H7 (cell line): ENCODE measurements at regions not wholly inside any gene's neighbourhood (a gene's known extent, or its start where the extent isn't known, plus 50 kb on each side); places are given as distances from the start of the nearest gene placed in this dataset.
"Not testable (repeated sequence)": the region's sequence is repeated elsewhere in the genome, so short reads cannot be mapped to it uniquely, and the experiment has no call there.

Experiments
- DNase-seq: peaks from one replicate; pipeline ENCODE4 v3.0.0; 2012
- H3K27me3 ChIP-seq: 2 replicates; pipeline ENCODE4 v1.6.0; 2011; ENCODE audit warnings: mild to moderate bottlenecking, low read length; ENCODE audit not compliant: control insufficient read depth, insufficient read depth
- H3K36me3 ChIP-seq: replicated peaks from 2 replicates; pipeline ENCODE4 v1.5.1; 2011; ENCODE audit warnings: low read length; ENCODE audit not compliant: control insufficient read depth, insufficient read depth
- H3K4me3 ChIP-seq: 2 replicates; pipeline ENCODE4 v1.5.1; 2011; ENCODE audit warnings: low read depth, mild to moderate bottlenecking, control low read depth, low read length, moderate library complexity; ENCODE audit not compliant: insufficient read depth

DNA sequence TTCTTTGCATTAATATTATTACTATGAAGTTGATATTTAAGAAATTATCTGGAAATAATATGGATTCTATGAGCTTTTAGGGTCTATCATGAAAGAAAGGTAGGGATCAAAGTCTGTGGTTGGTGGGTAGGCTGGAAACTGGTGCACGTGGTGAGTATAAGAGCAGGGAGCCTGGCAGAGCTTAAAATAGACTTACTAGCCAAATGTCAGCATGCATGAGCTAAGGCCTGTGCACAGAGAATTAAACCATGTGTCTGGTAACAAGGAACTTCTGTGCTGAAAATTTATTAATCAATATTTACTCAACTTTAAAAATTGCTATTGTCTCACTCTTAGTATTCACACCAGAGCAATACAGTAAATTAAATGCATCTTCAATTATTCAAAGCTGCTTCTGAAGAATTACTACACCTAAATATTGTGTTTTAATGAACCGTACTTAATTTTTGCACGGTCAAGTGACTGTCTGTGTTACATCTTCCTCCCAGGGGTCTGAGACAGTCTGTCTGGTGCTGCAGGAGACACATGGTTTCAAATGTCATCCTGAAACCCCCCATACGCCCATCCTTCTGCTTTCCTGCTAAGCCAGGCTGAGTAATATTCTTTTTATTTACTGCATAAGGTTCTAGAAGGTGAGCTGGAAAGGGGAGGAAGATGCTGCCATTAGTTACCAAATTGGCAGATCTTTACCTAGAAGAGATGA is 161.0 kb upstream of the NLRP1 start:
- no peak overlapping the region for H3K4me3 ChIP-seq

DNA sequence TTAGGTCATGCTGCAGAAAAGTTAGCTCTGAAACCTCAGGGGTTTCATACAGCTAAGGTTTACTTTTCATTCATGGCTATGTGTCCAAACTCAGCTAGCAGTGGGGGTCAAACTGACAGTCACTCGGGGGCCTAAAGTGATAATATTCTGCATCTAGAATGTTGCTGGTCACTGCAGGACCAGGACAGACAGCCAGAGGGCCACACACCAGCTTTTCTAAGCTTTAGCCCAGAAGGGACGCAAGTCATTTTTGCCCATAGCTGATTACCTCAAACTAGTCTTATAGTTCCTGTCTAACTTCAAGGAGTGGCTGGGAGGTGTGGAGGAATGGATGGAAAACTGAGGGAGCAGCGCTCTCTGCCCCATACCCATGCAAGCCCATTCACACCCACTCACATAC is 163.0 kb upstream of the NLRP1 start:
- Histone ChIP-seq H3K36me3 (no peaks in the 10 kb centered on the region), H3K4me3 (no peak overlapping the region), H3K27me3 (no peaks in the 10 kb centered on the region)
- DNase-seq = no peak

More for the DNA sequence above, 161.0 kb upstream of the NLRP1 start:
- no peaks in the 10 kb centered on the region for H3K36me3 ChIP-seq
- H3K27me3 ChIP-seq = no peaks in the 10 kb centered on the region
- no peak for DNase-seq

DNA sequence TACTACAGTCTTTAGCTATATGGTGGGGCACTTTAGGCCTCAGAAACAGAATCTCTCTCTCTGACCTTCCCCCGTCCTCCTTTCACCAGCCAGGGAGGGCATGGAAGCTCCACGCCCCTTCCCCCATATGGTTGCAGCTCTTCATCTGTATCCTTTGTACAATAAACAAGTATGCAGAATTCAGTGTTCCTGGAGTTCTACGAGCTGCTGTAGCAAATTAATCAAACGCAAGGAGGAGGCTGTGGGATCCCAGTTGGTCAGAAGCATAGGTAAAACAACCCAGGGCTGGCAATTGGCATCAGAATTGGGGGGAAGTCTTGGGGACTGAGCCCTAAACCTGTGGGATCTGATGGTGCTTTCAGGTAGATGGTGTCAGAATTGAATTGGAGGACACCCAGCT is 163.7 kb upstream of the NLRP1 start:
- no peak for DNase-seq
- Histone ChIP-seq H3K36me3 (no peaks in the 10 kb centered on the region), H3K27me3 (no peaks in the 10 kb centered on the region), H3K4me3 (no peak overlapping the region)

DNA sequence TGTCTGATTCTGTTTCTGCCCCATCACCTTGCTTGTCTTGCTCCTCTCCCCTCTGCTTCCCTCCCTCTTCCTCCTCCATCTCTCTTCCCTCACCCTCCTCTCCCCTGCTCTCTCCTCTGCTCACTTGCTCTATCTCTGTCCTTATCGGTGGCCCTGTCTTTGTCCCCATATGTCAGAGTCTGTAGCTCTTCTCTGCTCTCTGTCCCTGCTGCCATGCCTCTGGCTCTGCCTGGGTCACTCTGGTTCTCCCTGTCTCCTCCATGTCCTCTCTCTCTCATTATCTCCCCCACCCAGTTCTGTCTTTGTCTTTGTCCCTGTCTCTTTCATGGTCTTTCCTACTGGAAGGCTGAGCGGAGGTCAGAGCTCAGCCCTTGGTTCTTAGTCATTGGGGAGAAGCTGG is 169.1 kb upstream of the NLRP1 start:
- Histone ChIP-seq H3K36me3 (no peaks in the 10 kb centered on the region), H3K27me3 (no peaks in the 10 kb centered on the region), H3K4me3 (no peak overlapping the region)
- no peak for DNase-seq

DNA sequence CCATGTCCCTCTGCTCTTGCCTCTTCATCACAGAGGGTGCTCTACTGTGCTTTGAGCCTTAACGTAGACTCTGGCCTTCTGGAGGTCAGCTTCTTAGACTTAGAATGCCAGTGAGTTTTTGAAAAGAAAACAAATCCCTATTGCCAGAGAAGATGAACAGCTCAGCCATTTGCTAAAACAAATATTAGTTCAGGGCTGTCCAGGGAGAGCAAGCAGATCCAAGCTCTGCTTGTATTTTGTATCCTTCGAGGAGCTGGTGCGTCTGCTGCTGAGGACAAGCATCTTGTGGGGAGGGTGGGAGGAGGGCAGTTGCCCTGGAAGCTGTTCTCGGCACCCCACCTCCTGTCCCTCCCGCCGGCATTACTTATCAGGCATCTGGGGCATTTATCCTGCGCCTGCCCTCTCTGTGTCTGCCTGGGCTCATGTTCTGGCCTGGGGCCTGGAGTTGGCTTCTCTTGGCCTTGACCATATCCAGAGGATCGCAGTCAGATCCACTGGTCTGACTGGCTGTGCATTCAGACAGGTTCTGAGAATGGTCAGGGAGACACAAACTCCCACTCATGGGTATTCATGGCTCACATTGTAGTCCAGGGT is 173.1 kb upstream of the NLRP1 start:
- no peak overlapping the region for H3K4me3 ChIP-seq
- H3K27me3 ChIP-seq = no peaks in the 10 kb centered on the region
- no peaks in the 10 kb centered on the region for H3K36me3 ChIP-seq
- no peak for DNase-seq

DNA sequence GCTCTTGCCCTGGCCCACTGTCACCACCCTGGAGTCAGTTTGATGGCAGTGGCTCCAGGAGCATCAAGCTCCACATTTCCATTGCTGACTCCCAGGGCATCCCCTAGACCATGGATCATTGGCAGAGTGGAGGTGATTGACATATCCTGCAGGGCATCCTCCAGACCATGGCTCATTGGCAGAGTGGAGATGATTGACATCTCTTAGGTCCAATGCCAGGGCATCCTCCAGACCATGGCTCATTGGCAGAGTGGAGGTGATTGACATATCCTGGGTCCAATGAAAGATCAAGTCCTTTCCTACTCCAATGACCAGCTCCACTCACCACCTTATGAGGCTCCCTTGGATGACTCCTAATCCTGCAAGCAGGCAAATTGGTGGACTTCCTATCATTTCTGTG is 174.3 kb upstream of the NLRP1 start:
- H3K4me3 ChIP-seq = no peak overlapping the region
- peak; percentile 82 for DNase-seq
- no peaks in the 10 kb centered on the region for H3K27me3 ChIP-seq
- no peaks in the 10 kb centered on the region for H3K36me3 ChIP-seq

DNA sequence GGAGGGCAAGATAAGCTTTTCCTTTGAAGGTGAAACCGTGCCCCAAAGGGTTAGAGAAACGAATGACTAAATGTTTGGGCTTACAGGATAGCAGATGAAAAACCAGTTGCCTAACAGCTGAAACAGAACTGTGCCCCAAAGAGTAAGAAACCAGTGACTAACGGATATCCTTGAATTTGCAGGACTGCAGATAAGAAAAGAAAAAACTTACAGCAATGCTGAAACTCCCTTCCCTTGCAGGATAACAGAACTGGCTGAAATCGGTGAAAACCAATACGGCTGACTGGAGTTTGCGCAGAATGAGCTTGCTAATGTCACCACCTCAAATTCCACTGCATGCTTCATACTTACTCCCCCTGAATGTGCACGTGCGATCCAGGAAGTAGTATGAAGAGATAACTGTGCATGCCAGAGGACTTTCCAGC is 175.2 kb upstream of the NLRP1 start:
- no peak for DNase-seq
- H3K4me3 ChIP-seq = no peak overlapping the region
- no peaks in the 10 kb centered on the region for H3K27me3 ChIP-seq
- H3K36me3 ChIP-seq = no peaks in the 10 kb centered on the region

DNA sequence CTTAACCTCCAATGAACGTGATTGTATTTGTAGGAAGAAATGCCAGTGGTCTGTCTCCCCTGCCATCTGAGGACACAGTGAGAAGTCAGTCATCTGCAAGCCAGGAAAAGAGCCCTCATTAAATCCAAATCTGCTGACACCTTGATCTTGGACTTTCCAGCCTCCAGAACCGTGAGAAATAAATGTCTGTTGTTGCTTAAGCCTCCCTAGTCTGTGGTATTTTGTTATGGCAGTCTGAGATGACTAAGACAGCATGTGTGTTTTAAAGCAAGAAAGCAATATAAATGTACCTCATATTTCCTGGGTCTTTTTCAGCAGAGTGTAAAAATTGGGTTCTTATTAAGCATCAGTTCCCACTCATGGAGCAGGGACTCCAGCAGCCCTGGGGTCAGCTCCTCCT is 177.9 kb upstream of the NLRP1 start:
- Histone ChIP-seq H3K27me3 (no peaks in the 10 kb centered on the region), H3K36me3 (no peaks in the 10 kb centered on the region), H3K4me3 (no peak overlapping the region)
- no peak for DNase-seq

DNA sequence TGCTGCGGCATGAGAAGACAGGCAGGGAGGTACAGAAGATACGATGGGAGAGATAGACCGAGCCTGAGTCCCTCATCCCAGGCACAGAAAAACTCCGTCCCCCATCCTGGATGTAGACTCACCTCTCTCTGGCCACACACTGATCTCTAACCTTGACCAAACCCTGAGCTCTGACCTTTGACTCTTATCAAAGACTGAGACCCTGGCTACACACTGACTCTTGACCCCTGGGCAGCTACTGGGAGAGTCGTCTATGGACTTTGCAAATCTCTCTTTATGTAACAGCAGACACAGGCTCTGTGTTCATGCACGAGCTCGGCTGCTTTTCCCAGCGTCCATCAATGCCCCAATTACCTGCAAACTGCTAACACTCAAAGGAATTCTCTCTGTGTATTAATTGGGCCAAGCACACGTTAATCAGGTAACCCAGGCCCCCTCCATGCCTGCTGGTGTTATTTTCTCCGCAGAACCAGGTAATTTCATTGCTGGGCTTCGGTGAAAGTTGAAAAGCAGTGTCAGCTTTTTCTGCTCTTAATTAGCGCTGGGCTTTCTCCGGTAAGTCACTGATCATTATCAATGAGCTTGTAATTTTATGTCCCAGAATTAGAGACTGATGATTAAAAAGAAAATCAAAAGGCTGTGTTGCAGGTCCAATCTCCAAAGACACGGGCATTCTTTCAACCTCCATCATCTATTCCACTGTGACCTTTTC is 179.4 kb upstream of the NLRP1 start:
- Histone ChIP-seq H3K4me3 (no peak overlapping the region), H3K27me3 (no peaks in the 10 kb centered on the region), H3K36me3 (no peaks in the 10 kb centered on the region)
- no peak for DNase-seq

DNA sequence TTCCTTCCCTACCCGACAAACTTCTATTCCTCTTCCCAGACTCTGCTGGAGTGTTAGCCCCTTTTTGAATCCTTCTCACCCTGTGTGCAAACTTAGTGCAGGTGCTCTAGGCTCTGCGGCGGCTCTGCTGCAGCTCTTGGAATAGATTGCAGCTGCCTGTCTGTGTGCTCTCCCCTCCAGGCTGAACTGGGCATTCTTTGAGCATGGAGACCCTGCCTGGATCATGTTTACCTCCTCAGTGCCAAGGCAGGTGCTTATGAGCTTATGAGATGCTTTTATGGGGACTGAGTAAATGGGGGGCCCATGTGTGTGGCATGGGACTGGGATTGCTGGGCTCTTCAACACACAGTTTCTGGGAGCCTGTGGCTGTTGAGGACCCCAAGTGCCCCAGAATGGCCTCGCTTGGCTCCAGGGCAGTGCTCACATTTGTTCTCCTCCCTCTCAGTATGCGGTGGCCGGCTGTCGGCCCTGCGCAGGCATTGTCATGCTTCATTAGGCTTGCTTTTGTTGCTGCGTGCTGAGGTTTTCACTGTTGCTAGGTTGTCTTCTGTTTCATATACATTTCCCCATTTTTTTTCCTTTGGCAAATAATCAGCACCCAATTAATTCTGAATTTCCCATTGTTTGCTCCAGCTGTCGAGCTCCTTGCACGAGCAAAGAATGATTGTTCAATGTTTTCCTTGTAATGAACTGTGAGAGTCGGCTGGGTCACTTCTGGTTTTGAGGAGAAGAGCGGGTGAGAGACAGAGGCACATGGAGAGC is 185.5 kb upstream of the NLRP1 start:
- Histone ChIP-seq H3K27me3 (peaks cover 2% of the 10 kb centered on the region; the same call in 1 of the 2 replicates), H3K36me3 (no peaks in the 10 kb centered on the region), H3K4me3 (no peak overlapping the region)
- peak; percentile 58 for DNase-seq

DNA sequence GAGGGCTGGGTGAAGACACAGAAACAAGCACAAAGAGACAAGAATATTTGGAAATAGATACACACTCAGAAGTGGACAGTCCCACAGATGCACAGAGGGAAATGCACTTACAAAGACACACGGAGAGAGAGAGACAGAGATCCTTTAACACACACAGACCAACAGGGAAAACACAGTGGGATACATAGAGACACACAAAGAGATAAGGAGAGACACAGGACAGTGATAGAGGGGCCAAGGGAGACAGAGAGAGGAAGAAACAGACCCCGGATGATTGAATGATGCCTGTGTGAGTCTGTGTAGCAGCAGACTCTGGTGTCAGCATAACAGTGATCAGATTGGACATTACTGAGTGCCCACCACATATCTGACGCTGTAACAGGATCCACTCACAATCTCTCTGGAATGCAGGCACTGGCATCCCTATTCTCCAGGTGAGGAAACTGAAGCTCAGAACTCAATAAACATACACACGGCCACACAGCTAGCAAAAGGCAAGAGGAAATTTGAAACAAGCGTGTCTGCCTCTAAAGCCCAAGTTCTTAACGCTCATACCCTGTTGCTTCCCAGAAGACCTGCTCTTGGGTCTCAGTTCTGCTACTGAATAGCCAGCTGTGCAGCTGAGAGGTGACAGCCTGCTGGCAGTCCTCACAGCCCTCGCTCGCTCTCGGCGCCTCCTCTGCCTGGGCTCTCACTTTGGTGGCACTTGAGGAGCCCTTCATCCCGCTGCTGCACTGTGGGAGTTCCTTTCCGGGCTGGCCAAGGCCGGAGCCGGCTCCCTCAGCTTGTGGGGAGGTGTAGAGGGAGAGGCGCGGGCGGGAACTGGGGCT is 186.3 kb upstream of the NLRP1 start:
- peak; percentile 34 for DNase-seq
- Histone ChIP-seq H3K36me3 (no peaks in the 10 kb centered on the region), H3K27me3 (peaks cover 2% of the 10 kb centered on the region; the same call in 1 of the 2 replicates), H3K4me3 (no peak overlapping the region)

DNA sequence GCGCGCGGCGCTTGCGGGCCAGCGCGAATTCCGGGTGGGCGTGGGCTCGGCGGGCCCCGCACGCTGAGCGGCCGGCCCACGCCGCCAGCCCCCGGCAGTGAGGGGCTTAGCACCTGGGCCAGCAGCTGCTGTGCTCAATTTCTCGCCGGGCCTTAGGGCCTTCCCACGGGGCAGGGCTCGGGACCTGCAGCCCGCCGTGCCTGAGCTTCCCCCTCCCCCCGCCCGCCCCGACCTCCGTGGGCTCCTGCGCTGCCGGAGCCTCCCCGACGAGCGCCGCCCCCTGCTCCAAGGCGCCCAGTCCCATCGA is 186.9 kb upstream of the NLRP1 start:
- DNase-seq = peak; percentile 36
- H3K27me3 ChIP-seq, H3K36me3 ChIP-seq, H3K4me3 ChIP-seq: not testable (repeated sequence)

DNA sequence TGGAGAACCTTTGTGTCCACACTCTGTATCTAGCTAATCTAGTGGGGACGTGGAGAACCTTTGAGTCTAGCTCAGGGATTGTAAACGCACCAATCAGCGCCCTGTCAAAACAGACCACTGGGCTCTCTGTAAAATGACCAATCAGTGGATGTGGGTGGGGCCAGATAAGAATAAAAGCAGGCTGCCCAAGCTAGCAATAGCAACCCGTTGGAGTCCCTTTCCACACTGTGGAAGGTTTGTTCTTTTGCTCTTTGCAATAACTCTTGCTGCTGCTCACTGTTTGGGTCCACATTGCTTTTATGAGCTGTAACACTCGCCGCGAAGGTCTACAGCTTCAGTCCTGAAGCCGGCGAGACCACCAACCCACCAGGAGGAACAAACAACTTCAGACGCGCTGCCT is 187.7 kb upstream of the NLRP1 start:
- not testable (repeated sequence) for H3K4me3 ChIP-seq, H3K27me3 ChIP-seq, H3K36me3 ChIP-seq, DNase-seq

DNA sequence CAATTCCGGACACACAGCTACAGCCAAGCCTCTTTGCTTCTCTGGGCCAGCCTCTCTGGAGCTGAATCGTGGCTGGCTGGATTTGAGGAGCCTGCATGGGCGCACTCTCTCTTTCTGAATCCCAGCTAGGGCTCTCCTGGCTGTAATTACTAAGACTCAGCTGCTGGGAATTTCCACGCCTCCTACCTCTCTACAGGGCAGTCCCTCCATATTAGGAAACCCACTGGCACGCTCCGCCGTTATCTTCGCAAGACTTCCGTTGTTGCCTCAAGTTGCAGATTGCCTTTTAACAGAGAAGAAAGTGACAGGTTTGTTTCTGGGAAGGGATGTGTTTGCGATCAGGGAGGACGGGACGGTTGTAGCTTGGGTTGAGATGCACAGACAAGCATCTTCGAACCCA is 188.4 kb upstream of the NLRP1 start:
- no peak overlapping the region for H3K4me3 ChIP-seq
- H3K27me3 ChIP-seq = peaks cover 2% of the 10 kb centered on the region; the same call in 1 of the 2 replicates
- H3K36me3 ChIP-seq = no peaks in the 10 kb centered on the region
- DNase-seq = peak; percentile 25
